HG02970 (cell line): ENCODE measurements at regions not wholly inside any gene's neighbourhood (a gene's known extent, or its start where the extent isn't known, plus 50 kb on each side); places are given as distances from the start of the nearest gene placed in this dataset.
A peak's percentile ranks its signal among the peaks of the same experiment; 100 is the strongest.
"Not testable (repeated sequence)": the region's sequence is repeated elsewhere in the genome, so short reads cannot be mapped to it uniquely, and the experiment has no call there.

Source experiments
- ATAC-seq: cut with Tn5 transposase; IDR thresholded peaks from one replicate; pipeline ENCODE4 v1.9.1; 2021; ENCODE audit warnings: mild to moderate bottlenecking, moderate library complexity, moderate number of reproducible peaks; ENCODE audit not compliant: unreplicated experiment, low FRiP score

DNA sequence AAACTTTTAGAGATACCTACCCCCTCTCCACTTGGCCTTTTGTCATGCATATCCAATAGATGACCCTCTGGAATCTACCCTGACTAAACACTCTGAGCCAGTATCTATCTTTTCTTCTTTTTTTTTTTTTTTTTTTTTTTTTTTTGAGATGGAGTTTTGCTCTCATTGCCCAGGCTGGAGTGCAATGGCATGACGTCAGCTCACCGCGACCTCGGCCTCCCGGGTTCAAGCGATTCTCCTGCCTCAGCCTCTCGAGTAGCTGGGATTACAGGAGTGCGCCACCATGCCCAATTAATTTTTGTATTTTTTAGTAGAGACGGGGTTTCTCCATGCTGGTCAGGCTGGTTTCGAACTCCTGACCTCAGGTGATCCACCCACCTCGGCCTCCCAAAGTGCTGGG, 50.8 kb upstream of the GRIN2B start:
- not testable (repeated sequence) for ATAC-seq

DNA sequence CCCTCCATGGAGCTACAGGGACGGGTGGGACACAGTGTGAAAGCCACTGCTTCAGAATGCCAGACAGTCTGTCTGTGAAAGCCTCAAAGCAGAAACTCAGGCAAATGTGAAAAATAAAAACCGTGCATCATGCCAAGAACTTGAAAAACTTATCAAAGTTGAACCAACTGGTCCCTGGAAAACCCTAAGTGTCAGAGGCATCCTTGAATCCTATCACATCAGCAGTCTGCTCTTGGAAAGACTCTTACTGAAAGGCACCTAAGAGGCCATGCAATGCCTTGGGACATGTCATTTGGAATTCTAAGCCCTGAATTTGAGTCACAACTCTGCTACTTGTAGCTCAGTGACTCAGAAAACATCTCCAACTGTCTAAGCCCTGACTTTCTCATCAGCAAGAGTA, 62.4 kb upstream of the GRIN2B start:
- ATAC-seq = no peak

DNA sequence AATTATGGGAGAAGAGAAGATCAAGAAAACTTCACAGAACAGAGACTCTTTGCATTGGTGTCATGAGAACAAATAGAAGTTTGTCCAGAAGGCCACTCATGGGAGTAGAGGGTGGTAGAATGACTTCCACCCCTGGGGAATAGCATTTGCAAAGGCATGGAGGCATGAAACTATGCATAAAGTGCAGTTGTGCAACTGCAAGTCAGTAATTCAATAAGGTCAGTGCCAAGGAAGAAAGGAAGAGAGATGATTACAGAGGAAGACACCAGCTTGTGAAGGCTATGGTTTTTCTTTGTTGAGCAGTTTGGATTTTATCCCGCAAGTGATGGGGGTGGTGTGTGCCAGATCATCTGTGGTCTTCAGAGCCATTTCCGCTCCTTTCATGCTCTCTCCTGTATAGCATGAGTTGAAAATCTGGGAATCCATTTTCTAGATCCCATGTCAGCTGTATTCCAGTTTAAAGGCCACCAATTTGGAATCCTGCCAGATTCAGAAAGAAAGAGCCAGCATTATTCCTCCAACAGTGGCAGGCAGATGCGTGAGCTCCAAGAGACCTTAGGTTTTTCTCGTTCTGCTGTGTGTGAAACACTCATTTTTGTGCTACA, 67.6 kb upstream of the GRIN2B start:
- ATAC-seq = no peak

DNA sequence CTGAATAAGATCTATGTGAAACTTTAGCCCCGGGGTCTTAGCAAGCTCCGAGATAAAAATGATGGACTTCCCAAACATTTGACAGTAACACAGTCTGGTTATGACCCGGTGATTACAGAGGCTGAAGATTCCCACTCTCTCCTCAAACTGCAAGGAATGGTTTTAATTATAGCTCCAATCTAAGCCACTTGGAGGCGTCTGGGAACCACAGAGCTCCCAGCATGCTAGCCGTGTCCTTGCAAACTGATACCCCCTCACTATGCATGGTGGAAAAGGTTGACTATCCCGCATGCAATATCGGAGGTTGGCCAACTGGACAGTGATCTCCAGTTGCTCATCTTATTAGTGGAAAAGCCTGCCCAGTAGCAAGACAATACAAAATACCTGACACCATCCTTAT, 76.5 kb upstream of the GRIN2B start:
- no peak for ATAC-seq

DNA sequence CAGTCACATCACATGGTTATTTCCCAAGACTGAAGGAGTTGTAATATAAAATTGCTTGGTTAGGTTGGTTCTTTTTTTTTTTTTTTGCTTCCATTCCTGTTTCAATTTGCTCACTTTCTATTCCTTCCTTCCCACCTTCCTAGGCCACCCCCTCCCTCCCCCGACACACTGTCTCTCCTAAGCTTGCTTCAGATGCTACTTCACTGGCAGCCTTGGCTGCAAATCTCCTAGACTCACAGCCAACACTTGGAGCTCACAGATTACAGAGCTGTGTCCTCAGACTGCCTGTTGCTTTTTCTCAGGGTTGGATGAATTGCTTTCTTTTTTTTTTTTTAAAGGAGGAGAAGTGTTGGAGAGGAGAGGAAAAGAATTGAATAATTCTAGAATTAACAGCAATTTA, 77.3 kb upstream of the GRIN2B start:
- ATAC-seq = no peak

DNA sequence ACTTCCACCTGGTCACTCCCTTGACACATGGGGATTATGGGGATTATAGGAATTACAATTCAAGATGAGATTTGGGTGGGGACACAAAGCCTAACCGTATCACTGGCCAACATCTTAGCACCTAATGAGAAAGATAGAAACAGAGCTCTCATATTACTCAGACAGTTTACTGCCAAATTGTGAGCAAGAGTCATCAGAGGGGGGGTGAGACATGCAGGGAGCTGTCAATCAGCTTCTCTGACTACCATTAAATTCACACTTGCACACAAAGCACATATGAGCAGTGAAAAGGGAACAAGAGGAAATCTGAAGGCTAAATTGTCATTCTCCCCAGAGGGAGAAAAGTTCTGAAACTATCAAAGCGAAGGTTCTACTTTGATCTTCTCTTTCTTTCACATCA, 78.1 kb upstream of the GRIN2B start:
- no peak for ATAC-seq

DNA sequence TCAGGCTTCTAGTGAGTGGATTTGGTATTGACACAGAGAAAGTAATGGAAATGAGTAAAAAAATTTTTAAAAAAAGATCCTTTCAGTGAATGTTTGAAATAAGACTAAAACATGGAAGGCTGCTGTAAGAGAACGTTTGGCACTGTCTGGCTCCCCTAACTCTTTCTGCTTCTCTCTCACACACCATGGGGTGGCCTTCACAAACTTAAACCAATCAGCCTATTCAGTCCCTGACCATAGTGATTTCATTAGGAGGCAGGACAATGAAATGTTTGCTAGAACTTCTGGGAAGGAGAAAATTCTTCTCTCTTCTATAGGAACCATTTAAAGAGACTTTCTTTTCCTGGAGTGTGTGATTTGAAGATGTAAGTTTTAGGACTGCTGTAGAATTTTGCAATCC, 84.2 kb upstream of the GRIN2B start:
- ATAC-seq = no peak

DNA sequence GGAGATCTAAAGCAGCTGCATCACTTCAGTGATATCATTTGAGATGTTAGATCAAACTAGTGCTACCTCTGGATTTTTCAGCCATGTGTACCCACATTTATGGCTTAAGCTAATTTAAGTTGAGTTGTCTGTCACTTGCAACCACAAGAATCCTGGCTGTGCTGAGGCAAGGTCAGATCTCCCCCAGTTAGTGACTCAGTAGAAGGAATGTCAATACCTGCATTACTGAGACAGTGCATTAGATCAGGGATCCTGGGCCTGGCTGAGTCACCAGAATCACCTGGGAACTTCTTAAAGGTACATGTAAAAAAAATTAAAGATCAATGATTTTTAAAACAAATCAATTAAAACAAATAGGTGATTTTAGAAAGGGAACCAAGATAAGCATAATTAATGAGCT, 84.6 kb upstream of the GRIN2B start:
- ATAC-seq = no peak

DNA sequence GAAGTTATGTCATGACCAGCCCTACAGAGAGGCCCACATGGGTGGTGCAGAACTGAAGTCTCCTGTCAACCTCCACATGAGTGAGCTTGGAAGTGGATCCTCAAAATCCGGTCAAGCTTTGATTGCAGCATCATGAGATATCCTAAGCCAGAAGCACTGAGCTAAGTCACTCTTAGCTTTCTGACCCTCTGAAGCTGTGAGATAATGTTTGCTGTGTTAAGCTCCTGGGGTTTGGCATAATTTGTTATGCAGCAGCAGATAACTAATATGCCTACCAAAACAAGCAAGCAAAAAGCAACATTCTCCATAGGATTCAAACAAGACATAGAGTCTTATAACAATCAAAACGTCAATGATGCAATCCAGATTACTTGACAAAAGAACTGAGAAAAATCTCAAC, 87.6 kb upstream of the GRIN2B start:
- ATAC-seq = no peak

DNA sequence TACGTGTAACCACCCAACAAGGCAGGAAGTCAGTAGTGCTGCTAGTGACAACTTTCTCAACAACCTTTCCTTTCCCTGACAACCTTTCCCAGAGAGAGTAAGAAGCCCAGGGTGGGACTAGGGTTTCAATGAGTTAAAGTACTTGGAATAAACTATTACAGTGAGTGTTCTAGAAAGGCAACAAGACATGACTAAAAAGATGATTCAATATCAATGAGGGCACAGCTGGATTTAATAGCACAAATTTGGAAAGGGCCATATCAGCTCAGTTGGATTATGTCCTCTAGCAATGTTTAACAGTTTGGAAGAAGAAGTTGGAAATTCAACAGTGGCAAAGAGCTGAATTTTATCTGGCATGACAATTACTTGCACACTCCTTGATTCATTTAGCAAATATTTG, 90.4 kb upstream of the GRIN2B start:
- no peak for ATAC-seq

DNA sequence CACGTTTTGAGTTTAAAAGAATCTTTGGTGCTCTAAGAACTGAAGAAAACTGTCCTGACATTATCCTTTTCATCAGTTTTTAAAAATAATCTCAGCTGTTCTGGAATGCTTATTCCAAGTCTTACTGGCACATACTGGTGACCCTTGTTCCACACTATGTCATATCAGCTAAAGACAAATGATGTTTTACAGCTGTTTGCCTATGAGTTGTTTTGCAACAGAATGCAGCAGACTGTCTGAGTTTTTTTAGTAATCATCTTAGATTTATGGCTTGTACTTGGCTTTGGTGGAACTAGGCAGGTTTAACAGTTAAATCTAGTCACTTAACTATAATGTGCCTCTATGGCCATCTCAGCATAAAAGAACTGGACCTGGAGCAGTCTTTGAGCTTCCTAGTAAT, 91.6 kb upstream of the GRIN2B start:
- ATAC-seq = no peak

DNA sequence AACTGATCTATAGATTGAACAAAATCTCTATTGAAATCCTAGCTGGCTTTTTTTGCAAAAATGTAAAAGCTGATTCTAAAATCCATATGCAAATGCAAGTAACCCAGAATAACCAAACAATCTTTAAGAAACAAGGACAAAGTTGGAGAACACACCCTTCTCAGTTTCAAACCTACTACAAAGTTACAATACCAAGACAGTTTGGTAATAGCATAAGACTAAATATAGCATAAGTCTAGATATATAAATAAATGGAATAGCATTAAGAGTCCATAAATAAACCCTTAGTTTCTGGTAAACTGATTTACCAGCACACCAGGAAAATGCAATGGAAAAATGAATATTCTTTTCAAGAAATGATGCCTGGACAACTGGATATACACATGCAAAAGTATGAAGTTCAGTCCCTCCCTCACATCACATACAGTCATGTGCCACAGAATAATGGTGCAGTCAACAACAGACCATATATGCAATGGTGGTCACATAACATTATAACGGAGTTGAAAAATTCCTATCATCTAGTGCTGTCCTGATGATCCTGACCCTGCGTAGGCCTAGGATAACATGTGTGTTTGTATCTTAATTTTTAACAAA, 94.5 kb upstream of the GRIN2B start:
- ATAC-seq = no peak

DNA sequence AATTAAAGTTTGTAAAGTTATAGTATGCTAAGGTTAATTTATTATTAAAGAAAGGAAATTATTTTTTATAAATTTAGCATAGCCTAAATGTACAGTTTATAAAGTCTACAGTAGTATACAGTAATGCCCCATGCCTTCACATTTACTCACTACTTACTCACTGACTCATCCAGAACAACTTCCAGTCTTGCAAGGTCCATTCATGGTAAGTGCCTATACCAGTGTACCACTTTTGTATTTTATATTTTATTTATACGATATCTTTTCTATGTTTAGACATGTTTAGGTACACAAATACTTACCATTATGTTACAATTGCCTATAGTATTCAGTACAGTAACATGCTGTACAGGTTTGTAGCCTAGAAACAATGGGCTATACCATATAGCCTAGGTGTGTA, 95.1 kb upstream of the GRIN2B start:
- ATAC-seq = no peak

DNA sequence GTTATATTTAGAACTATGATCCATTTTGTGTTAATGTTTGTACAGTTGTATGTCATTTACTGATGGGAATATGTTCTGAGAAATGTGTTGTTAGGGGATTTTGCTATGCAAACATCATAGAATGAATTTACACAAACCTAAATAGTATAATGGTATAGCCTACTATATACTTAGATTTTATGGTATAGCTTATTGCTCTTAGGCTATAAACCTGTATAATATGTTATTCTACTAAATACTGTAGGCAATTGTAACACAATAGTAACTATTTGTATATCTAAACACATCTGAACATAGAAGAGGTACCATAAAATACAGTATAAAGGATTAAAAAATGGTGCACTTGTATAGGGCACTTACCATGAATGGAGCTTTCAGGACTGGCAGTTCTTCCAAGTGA, 105.4 kb upstream of the GRIN2B start:
- no peak for ATAC-seq

DNA sequence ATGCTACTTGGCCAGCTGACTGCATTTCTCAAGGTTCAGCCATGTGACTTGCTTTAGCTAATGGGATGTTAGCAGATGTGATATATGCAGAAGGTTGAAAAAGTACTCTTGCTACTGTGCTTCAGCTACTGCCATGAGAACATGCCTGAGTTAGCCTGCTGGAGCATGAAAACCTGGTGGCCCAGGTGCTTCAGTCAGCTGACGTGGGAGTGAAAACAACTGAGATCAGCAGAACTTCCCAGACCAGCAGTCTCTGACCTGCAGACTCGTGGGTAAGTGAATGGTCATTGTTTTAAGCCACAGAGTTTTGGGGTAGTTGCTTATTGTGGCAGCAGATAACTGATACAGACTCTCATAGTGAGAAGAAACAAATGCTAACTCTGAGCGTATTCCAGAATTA, 118.6 kb upstream of the GRIN2B start:
- no peak for ATAC-seq

DNA sequence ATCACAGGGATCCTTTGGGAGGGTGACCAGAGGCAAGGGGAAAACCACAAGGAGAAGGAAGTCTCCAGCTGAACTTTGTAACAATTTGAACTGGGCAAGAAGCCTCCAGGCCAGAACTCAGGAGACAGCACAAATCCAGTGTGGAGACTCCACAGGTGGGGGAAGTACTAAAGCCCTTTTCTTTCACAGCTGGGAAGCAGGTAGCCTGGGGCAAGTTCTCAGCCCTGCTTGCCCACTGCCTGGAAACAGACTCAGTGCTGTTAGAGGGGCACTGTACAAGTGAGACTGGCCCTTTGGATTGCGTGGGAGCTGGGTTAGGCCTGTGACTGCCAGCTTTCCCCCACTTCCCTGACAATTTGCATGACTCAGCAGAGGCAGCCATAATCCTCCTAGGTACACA, 120.2 kb upstream of the GRIN2B start:
- ATAC-seq = not testable (repeated sequence)

DNA sequence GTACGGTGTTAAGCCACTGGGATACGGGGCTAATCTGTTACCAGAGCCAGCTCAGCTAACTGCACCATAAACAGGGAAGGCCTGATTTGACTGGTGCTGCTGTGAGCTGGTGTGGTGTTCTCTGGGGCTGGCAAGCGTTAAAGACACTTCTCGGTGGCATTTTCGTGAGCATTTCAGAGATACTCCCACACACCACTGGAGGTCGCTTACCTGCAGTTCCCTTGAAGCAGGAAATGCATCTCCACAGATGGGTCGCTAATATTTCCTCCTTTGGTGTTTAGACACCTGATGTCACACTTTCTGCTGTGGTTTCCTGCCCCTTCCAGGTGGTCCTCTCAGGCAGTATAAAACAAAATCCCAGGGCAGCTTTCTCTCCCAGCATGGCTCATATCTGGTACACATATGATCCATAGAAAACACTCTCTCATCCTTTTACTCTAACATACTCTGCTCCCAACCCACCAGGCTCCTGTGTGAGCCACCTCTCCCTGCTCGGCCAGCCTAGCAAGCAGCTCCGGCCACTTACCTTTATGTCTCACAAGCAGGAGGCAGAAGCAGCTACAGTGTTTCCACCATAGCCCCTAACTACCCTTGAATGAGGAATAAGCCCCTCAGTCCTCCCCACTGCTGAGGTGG, 129.9 kb upstream of the GRIN2B start:
- peak; percentile 78 for ATAC-seq

DNA sequence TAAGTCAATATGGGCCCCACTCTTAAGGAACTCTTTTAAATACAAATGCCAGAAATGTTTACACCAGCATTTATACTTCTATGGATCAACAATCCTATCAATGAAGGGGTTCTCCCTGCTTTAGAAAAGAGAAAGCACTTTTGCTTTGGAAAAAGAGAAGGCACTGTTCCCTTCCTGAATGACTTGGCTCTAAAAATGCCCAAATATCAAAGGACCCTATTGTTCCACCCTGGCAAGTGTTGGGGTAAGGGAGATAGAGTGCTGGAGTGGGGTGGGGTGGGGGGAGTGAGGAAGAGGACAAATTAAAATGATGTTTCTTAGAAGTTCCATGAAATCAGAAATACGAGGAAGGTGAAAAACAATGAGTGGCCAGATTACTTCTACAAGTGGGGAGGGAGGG, 131.6 kb upstream of the GRIN2B start:
- no peak for ATAC-seq

DNA sequence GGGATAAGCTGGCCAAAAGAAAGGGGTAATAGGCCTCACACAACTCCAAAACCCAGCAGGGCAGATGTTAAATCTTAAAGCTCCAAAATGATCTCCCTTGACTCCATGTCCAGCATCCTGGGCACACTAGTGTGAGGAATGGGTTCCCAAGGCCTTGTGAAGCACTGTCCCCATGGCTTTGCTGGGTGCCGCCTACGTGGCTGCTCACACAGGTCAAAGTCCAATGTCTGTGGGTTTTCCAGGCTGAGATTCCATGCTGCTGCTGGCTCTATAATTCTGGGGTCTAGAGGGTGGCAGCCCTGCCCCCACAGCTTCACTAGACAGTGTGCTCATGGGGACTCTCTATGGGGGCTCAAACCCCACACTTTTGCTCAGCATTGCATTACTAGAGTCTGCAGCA, 145.3 kb upstream of the GRIN2B start:
- ATAC-seq = no peak

DNA sequence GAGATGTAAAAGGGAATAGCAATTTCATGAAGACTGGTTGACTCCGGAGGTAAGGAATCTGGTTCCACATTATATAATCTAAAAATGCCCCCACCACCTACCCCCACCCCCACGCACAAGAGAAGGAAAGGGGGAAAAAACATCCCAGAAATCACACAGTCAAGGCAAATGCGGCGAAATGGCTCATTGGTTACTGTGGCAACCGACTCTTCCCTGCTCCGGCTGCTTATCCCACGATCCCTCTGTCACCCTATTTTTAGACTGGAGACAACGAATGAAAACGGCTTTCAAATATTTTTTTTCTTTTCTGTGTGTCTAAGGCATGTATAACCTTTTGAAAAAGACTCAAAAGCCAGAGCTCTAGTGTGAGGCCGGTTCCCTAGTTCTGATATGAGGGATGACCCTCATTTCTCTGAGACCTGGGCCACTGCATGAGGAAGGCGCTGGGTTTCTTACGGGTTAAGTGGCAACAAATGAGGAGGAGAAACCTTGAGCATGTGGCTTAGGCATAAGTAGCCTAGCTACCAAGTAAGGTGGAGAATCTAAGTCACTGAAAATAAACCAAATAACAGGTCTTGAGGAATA, 148.3 kb upstream of the GRIN2B start:
- no peak for ATAC-seq

DNA sequence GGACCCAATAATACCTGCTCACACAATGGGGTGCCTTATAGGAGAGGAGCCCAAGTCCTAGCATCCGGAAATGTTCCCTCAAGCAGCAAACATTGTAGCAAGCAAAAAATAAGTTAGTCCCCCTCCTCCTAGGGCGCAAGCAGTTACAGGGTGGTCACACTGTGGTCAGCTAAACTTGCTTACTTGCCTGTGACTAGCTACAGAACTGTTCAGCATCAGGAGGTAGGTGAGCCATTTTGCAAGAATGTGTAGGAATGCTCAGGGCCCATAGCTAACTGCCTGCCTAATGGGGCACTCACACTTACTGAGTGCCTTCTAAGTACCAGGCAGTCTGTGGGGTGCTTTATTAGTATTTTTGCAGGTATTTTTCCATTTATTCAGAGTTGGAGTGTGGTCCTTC, 154.6 kb upstream of the GRIN2B start:
- ATAC-seq = no peak

DNA sequence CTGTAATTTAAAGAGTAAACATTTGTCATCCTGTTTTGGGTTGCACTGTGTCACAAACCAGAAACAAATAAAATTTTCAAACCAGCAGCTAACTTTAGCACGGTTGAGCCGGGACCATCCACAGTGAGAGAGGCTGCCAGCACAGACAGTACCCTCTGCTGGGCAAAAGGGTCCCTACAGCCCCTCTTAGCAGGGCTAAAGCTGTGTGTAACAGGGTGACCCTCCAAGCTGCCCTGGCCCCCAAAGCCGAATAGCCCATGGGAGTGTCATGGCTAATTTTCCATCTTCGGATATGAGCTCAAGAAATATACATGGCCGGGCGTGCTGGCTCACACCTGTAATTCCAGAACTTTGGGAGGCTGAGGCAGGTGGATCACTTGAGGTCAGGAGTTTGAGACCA, 157.1 kb upstream of the GRIN2B start:
- no peak for ATAC-seq
